DMS53 (cell line): ENCODE measurements at regions not wholly inside any gene's neighbourhood (a gene's known extent, or its start where the extent isn't known, plus 50 kb on each side); places are given as distances from the start of the nearest gene placed in this dataset.

ENCODE experiments used
- DNase-seq: peaks from one replicate; lab custom pipeline; 2025; lab: John Stamatoyannopoulos, UW

DNA sequence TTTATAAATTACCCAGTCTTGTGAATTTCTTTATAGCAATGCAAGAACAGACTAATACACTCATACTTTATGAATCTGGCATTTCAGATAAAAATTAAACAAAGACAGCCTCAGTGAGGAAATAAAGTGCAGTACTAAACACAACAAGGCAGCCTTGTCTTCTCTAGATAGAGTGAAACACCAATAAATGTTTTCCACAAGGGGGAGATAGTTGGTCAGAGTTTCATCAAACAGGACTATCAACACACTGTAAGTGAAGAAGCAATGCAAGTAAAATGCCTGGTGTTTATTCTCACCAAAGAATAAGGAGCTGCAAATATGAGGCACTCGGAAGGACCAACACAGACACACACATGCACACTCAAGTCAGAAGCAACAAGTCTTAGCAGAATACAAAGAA, 62.8 kb downstream of the FAM9B start:
- peak; percentile 52 for DNase-seq

- no peak for DNase-seq
These were observed 64.5 kb downstream of the FAM9B start for GRCh38 chrX:8969378-8969777.

GRCh38 chrX:8967461-8967860, 66.5 kb downstream of the FAM9B start:
- DNase-seq = no peak

- no peak for DNase-seq
These were observed 72.9 kb downstream of the FAM9B start for GRCh38 chrX:8960957-8961468.

GRCh38 chrX:8955511-8955910, 78.4 kb downstream of the FAM9B start:
- no peak for DNase-seq

DNA sequence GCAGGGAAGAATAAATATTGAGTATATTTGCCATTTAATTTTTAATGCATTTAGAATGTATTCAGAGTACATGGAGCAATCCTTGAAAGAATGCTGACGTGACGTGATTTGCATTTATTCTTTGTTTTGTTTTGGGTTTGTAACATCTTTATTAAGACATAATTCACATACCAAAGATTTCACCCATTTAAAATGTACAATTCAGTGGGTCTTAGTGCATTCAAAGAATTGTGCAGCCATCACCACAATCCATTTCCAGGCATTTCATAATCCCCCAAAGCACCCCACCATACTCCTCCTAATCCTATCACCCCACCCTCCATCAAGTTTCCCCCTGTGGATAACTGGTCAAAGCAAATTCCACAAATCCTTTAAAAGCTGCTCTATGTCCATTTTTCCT, 87.4 kb downstream of the FAM9B start:
- no peak for DNase-seq

- DNase-seq = peak; percentile 80
These were observed 94.6 kb downstream of the FAM9B start for GRCh38 chrX:8939322-8939721.

DNA sequence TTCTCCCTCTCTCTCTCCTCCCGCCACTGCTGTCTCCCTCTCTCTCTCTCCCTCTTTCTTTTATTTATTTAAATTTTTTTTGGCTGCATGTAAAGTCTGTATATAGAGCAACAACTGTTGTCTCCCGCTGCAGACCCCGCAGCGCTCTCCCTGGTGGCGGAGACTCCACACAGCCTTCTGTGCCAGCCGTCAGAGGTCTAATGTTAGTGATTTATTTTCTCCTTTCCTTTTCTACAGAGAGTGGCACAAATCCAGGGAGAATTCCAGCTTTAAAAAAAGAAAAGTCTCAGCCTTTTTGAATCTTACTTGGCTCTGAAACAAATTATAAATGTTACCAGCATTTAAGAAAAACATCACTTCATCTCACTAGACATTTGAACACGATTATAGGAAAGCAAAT, 106.2 kb downstream of the FAM9B start:
- no peak for DNase-seq

- no peak for DNase-seq
These were observed 106.8 kb downstream of the FAM9B start for GRCh38 chrX:8927066-8927635.

GRCh38 chrX:8921615-8922014, 112.3 kb downstream of the FAM9B start:
- no peak for DNase-seq

- no peak for DNase-seq
These were observed 114.1 kb downstream of the FAM9B start for GRCh38 chrX:8919801-8920200.

DNA sequence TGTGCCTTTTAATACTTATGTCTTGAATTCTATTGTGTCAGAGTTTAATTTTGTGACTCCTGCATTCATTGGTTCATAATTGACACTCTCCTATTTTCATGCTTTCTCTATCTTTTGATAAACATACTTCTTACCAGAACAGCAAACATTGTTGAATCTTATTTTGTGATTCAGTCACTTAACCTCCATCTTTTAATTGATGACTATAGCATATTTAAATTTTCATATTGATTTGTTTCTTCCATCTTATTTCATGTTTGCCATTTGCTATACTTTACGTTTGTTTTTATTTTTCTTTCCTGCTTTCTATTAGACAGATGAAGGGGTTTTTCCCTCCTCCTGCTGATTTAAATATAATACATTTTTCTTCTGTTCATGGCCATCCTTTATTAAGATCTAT, 115.5 kb upstream of the FAM9A start:
- DNase-seq = no peak

DNA sequence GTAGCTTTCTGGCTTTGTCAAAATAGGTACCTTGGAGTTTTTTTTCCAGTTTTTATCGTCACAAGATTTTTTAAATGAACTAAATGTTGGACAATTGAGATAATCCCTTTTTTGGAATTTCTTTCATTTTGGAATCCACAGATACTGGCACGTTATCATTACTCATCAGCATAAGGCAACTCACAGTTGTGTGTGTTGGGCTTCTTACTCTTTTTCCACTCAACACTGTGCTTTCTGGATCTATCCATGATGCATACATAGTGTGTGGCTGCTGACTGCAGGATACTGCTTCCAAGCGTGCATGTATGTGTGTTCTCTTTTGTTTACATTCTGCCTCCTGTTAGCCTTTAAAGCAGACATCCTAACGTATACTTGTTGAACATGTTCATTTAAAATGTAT, 113.5 kb upstream of the FAM9A start:
- DNase-seq = no peak

DNA sequence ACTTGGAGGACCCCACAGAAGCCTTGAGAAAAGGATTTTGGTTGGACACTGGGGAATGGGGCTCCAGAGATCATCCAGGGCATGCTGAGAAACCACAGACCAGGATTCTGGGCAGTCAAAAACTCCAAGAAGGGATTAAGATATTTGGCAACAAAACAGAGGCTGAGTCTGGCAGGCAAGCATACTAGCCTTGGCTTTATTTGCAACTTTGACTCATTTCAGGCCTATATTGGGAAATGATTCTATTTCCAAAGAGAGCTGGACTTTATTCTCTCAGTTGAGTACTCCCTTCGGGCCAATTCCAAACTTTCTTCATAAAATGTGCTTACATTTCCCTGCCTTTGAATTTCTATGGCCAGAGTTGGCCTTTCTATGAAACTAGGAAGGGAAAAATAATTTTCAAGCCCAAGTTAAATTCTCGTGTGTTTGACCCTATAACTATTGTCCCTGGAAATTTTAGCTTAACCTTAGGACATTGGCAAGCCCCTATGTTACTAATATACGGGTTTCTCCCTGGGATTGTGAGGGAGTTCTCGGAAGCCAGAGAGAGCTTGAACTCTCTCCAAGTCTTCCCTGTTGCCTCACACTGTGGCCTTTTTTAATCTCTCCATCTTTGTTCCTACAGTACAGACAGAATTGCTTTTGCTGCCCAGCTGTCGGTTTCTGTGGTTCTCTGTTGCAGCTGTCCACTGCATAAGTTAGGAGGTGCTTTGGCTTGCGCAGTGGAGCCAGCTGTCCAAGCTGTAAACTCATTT, 112.6 kb upstream of the FAM9A start:
- no peak for DNase-seq

GRCh38 chrX:8907688-8908087, 106.5 kb upstream of the FAM9A start:
- no peak for DNase-seq

DNA sequence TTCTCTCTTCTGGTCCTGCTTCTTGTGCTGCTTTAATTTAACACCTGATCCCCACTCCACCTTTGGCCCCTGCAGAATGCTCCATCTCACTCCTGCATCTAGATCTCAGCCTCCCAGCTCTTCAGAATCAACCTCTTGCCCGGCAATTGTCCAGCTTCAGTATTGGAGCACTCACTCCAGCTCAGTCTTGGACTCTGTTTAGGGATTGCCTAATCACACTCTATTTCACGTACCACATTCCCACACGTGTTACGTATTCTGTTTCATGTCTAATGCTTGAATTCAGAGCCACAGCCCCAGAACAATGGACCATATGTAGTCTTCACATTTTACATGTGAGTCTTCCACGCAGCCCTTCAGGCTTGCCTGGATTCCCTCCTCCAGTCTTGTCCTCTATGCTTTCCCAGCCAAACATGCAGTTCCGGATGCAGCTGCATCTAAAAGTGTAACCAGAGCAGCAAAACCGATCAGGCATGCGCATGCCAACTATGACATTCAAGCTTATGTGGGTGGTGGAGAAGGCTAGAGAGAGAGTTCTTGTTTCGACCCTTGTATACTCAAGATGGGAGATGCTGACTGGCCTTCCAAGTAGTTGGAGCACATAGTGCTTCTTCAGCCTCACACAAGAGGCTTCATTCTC, 105.2 kb upstream of the FAM9A start:
- no peak for DNase-seq

DNA sequence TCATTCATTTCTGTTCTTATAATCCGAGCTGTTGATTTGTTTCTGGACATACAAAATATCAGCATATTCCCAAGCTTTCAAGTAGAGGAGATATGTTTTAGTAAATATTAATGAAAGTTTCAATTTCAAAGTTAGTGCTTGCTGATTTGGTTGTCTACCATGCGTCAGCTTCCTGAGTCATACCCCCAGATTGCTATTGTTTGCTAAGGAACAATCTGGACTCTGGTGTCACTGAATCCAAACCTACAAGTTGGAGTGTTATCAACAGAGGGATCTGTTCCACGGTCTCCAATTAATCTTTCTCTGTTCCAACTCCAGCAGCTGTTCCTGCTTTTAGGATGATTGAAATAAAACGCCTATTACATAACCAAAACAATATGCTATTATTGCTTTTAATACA, 96.1 kb upstream of the FAM9A start:
- no peak for DNase-seq

DNA sequence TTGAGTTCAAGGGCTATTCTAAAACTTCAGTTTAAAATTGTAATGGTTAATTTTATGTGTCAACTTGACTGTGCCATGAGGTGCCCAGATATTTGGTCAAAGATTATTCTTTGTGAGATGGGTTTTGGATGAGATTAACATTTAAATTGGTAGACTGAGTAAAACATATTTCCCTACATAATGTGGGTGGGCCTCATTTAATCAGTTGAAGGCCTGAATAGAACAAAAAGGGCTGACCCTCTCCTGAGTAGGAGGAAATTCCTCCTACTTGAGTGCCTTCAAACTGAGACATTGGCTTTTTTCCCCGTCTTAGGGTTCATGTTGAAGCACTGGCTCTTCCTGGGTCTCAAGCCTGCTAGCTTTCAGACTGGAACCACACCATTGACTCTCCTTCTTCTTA, 89.6 kb upstream of the FAM9A start:
- no peak for DNase-seq

DNA sequence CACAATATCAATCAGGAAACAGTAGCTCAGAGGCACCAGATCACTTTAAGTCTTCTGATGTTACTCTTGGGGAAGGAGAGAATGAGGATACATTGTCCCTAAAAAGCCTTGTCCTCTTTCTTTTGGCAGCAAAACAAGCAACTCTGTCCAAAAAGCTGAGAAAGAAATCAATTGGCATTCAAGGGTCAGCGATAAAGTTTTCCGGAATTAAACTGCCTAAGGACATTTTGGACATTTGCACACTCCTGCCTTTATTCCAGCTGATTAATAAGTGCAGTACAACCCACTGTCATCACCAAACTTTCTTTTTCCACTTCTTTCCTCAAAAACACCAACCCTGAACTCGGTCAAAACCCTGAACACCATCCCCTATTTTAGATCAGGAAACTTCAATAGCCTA, 85.8 kb upstream of the FAM9A start:
- no peak for DNase-seq

DNA sequence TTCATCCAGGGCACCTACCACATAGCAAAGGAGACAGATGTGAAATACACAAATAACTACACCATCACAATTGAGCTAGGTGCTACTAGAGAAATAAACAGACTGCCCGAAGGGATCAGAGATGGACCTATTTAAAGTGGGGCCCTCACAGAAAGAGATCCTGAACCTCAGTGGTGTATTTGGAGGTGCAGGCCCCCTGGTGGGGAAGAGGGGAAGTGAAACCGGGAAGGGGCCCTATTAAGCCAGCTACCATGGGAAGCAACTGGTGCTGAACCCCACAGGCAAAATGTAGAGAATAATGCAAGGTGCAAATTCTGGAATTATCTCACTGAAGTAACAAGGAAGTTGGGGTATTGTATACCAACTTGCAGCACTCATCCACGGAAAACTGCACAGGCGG, 78.6 kb upstream of the FAM9A start:
- peak; percentile 43 for DNase-seq

GRCh38 chrX:8873956-8874355, 72.8 kb upstream of the FAM9A start:
- no peak for DNase-seq

GRCh38 chrX:8873102-8873501, 71.9 kb upstream of the FAM9A start:
- DNase-seq = no peak

DNA sequence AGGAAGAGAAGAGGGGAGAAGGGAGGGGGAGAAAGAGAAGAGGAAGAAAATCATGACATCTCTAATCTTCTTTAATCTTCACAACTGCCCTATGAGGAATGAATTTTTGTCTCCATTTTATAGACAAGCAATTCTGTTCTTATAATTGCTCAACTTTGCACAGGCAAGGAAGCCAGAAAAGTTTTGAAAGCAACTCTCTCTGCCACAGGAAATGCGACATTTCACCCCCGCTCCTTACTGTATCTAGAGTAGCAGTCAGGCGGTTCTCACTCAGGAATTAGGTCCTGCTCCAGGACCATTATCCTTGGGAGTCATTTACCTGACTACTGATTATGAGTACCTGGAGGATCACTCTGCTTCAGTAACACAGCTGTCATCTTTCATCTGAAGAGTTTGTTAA, 69.2 kb upstream of the FAM9A start:
- DNase-seq = peak; percentile 1
